A549 (cell line): ENCODE measurements at regions not wholly inside any gene's neighbourhood (a gene's known extent, or its start where the extent isn't known, plus 50 kb on each side); places are given as distances from the start of the nearest gene placed in this dataset.

Source experiments
- CHD2 ChIP-seq: fragments of 150-350 bp; IDR thresholded peaks from 2 replicates; pipeline ENCODE4 v1.6.1; 2014; ENCODE audit warnings: low read length; ENCODE audit not compliant: partially characterized antibody
- CTCF ChIP-seq: fragments of >200 bp; sonication (Bioruptor Twin); formaldehyde crosslinking; IDR thresholded peaks from 3 replicates; pipeline ENCODE4 v1.5.1; 2016
- POLR2A ChIP-seq: IDR thresholded peaks from 2 replicates; pipeline ENCODE4 v1.6.1; 2012; ENCODE audit warnings: mild to moderate bottlenecking, low read length

- no peak for TF ChIP-seq CTCF
- no peak for TF ChIP-seq CHD2
- no peak for TF ChIP-seq POLR2A
These were observed 184.3 kb downstream of the CYRIA start for GRCh38 chr2:16481351-16481750.
